Gastrocnemius medialis (tissue), 4 donors: ENCODE measurements at regions not wholly inside any gene's neighbourhood (a gene's known extent, or its start where the extent isn't known, plus 50 kb on each side); places are given as distances from the start of the nearest gene placed in this dataset.

Experiments
- CTCF ChIP-seq, 5 experiments: fragments of 450-650 bp in 3 of 5; fragments of 200-600 bp in 2 of 5; sonication (generic) in 2 of 5; IDR thresholded peaks in 4 of 5; conservative IDR thresholded peaks in 1 of 5; 1 replicate in 4 of 5; 2 replicates in 1 of 5; pipeline ENCODE4 v1.5.1; 2016 to 2019; ENCODE audit warnings: antibody characterized with exemption in 5 of 5, mild to moderate bottlenecking in 3 of 5, moderate library complexity in 3 of 5
- POLR2A ChIP-seq, 2 donors: fragments of 450-650 bp; IDR thresholded peaks; one replicate each; pipeline ENCODE4 v1.6.1; 2017; ENCODE audit warnings: antibody characterized with exemption in 2 of 2, mild to moderate bottlenecking in 2 of 2, moderate library complexity in 2 of 2

GRCh38 chr9:90555351-90556057 lies 87.1 kb downstream of the DIRAS2 start:
- TF ChIP-seq CTCF (IDR thresholded peaks at IDR 0.05 in 4 of 5, conservative IDR thresholded peaks at IDR 0.05 in 1 of 5), result no peak
- TF ChIP-seq POLR2A (IDR thresholded peaks at IDR 0.05), result no peak
